A204.1 (cell line): ENCODE measurements at regions not wholly inside any gene's neighbourhood (a gene's known extent, or its start where the extent isn't known, plus 50 kb on each side); places are given as distances from the start of the nearest gene placed in this dataset.
"Not testable (repeated sequence)": the region's sequence is repeated elsewhere in the genome, so short reads cannot be mapped to it uniquely, and the experiment has no call there.

ENCODE experiments used
- FAIRE-seq: peaks from 2 replicates; lab custom pipeline; 2012; peaks lifted over from hg19 to GRCh38; lab: Jason Lieb, UNC

GRCh38 chr4:96342196-96342595 is 502.3 kb downstream of the PDHA2 start:
- FAIRE-seq, result no peak

GRCh38 chr4:96342790-96343455 is 503.0 kb downstream of the PDHA2 start:
- no peak for FAIRE-seq

GRCh38 chr4:96343836-96344235 is 503.9 kb downstream of the PDHA2 start:
- no peak for FAIRE-seq

GRCh38 chr4:96347582-96347981 is 507.7 kb downstream of the PDHA2 start:
- no peak for FAIRE-seq

GRCh38 chr4:96352051-96352517 is 512.2 kb downstream of the PDHA2 start:
- peak; percentile 85 for FAIRE-seq

- peak; percentile 37 for FAIRE-seq
These were observed 514.3 kb downstream of the PDHA2 start for GRCh38 chr4:96354036-96354712.

- FAIRE-seq, result no peak
These were observed 515.5 kb downstream of the PDHA2 start for GRCh38 chr4:96355414-96355813.

- FAIRE-seq, result no peak
These were observed 516.9 kb downstream of the PDHA2 start for GRCh38 chr4:96356591-96357370.

GRCh38 chr4:96366632-96367031 is 526.7 kb downstream of the PDHA2 start:
- no peak for FAIRE-seq

- no peak for FAIRE-seq
These were observed 535.5 kb downstream of the PDHA2 start for GRCh38 chr4:96375367-96375766.

- no peak for FAIRE-seq
These were observed 539.6 kb downstream of the PDHA2 start for GRCh38 chr4:96379524-96379923.

GRCh38 chr4:96380106-96380505 is 540.2 kb downstream of the PDHA2 start:
- peak; percentile 55 for FAIRE-seq

GRCh38 chr4:96383349-96383748 is 543.5 kb downstream of the PDHA2 start:
- no peak for FAIRE-seq

- FAIRE-seq, result no peak
These were observed 549.9 kb downstream of the PDHA2 start for GRCh38 chr4:96389770-96390169.

GRCh38 chr4:96390404-96390803 is 550.5 kb downstream of the PDHA2 start:
- FAIRE-seq, result no peak

GRCh38 chr4:96395747-96396146 is 555.9 kb downstream of the PDHA2 start:
- no peak for FAIRE-seq

GRCh38 chr4:96406742-96407141 is 566.8 kb downstream of the PDHA2 start:
- FAIRE-seq, result no peak

GRCh38 chr4:96407225-96407624 is 567.3 kb downstream of the PDHA2 start:
- FAIRE-seq, result no peak

- FAIRE-seq, result peak; percentile 27
These were observed 568.0 kb downstream of the PDHA2 start for GRCh38 chr4:96407738-96408463.

GRCh38 chr4:96414853-96415252 is 575.0 kb downstream of the PDHA2 start:
- FAIRE-seq, result not testable (repeated sequence)

- no peak for FAIRE-seq
These were observed 589.8 kb downstream of the PDHA2 start for GRCh38 chr4:96429657-96430056.

GRCh38 chr4:96431094-96431493 is 591.2 kb downstream of the PDHA2 start:
- no peak for FAIRE-seq
